ENCODE measurements at regions not wholly inside any gene's neighbourhood (a gene's known extent, or its start where the extent isn't known, plus 50 kb on each side); places are given as distances from the start of the nearest gene placed in this dataset.

DNA sequence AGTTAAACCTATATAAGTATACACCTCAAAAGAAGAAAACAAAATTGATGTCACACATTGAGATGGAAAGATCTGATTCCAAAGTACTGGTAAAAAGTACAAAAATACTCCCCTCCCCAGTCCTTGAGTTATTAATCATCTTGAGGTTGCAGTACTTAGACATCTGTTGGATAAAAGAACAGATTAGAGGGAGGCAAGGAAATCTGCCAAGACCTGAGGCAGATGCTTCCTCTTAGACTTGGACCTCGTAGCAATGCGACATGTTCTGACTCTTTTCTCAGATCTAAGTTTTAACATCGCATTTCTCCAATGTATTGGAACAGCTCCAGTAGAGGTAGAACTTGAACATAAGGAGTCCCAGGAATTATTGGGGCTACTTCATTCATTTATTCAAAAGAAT, 187.9 kb upstream of the GRIN2B start:
- H3K9me3 ChIP-seq = no peaks in the 10 kb centered on the region
- no peaks in the 10 kb centered on the region for H3K36me3 ChIP-seq
- TF ChIP-seq, protein P1, sequence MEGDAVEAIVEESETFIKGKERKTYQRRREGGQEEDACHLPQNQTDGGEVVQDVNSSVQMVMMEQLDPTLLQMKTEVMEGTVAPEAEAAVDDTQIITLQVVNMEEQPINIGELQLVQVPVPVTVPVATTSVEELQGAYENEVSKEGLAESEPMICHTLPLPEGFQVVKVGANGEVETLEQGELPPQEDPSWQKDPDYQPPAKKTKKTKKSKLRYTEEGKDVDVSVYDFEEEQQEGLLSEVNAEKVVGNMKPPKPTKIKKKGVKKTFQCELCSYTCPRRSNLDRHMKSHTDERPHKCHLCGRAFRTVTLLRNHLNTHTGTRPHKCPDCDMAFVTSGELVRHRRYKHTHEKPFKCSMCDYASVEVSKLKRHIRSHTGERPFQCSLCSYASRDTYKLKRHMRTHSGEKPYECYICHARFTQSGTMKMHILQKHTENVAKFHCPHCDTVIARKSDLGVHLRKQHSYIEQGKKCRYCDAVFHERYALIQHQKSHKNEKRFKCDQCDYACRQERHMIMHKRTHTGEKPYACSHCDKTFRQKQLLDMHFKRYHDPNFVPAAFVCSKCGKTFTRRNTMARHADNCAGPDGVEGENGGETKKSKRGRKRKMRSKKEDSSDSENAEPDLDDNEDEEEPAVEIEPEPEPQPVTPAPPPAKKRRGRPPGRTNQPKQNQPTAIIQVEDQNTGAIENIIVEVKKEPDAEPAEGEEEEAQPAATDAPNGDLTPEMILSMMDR (IDR thresholded peaks at IDR 0.05) = no peak
- no peak overlapping the region for H3K27ac ChIP-seq
- H3K4me1 ChIP-seq = no peaks in the 10 kb centered on the region
- intact Hi-C loops (cut with DNase I) = no loop called here
- H3K27me3 ChIP-seq = no peaks in the 10 kb centered on the region
- DNase-seq = no peak
- ATAC-seq = no peak
- no peak overlapping the region for H3K4me3 ChIP-seq

DNA sequence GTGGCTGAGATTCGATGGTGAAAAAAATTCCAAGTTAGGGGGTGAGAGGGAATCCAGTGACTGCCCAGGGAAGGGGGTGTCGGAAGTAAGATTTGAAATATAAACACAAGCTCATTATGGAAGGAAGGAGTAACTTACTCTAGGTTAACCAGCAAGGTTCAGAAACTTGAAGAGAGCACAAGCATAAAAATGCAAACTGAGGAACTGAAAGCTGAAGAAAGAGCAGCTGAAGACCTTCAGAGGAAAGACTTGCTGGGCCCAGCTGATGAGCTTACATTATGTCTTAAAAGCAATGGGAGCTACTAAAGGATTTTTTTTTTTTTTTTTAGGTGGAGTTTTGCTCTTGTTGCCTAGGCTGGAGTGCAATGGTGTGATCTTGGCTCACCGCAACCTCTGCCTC, 189.7 kb upstream of the GRIN2B start:
- no peak for DNase-seq
- Histone ChIP-seq H3K36me3 (no peaks in the 10 kb centered on the region), H3K9me3 (no peaks in the 10 kb centered on the region), H3K27ac (no peak overlapping the region), H3K4me1 (no peaks in the 10 kb centered on the region), H3K27me3 (no peaks in the 10 kb centered on the region), H3K4me3 (no peak overlapping the region)
- intact Hi-C loops (cut with DNase I) = no loop called here
- TF ChIP-seq, protein P1 (IDR thresholded peaks at IDR 0.05) = no peak
- no peak for ATAC-seq

DNA sequence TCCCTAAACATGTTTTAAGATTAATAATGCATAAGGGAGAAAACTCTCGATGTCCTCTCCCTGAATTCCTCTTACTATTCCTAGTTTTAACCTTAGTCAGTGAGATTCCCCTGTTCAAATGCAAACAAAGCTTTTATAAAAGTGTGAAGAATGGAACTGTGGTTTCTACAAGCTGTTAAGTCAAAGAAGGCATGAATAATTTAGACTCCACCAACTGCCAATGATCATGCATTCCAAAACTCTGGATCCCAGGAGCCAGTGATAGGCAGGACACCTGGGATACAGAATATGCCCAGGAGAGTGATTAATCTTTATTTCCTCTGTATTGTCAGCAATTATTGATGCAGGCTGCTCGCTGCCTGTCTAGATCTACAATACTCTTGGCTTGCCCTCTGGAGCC, 190.3 kb upstream of the ATF7IP start:
- no peak overlapping the region for H3K27ac ChIP-seq
- H3K27me3 ChIP-seq = no peaks in the 10 kb centered on the region
- H3K4me3 ChIP-seq = no peak overlapping the region
- TF ChIP-seq, protein P1 (IDR thresholded peaks at IDR 0.05) = no peak
- H3K4me1 ChIP-seq = no peaks in the 10 kb centered on the region
- DNase-seq (no peak), ATAC-seq (no peak)
- intact Hi-C loops (cut with DNase I) = no loop called here
- no peaks in the 10 kb centered on the region for H3K9me3 ChIP-seq
- no peaks in the 10 kb centered on the region for H3K36me3 ChIP-seq

- intact Hi-C loops (cut with DNase I) = no loop called here
- TF ChIP-seq, protein P1 (IDR thresholded peaks at IDR 0.05) = peak; percentile 70
- H3K4me1 ChIP-seq = no peaks in the 10 kb centered on the region
- no peaks in the 10 kb centered on the region for H3K27me3 ChIP-seq
- peak; percentile 72 for ATAC-seq
- no peaks in the 10 kb centered on the region for H3K36me3 ChIP-seq
- DNase-seq = no peak
- no peak overlapping the region for H3K4me3 ChIP-seq
- no peaks in the 10 kb centered on the region for H3K9me3 ChIP-seq
- H3K27ac ChIP-seq = no peak overlapping the region
Measured at GRCh38 chr12:14185427-14186192, 179.9 kb upstream of the ATF7IP start.

- intact Hi-C loops (cut with DNase I) = no loop called here
- TF ChIP-seq, protein P1 (IDR thresholded peaks at IDR 0.05) = no peak
- Histone ChIP-seq H3K9me3 (no peaks in the 10 kb centered on the region), H3K4me1 (no peaks in the 10 kb centered on the region), H3K36me3 (no peaks in the 10 kb centered on the region), H3K27ac (no peak overlapping the region), H3K27me3 (no peaks in the 10 kb centered on the region), H3K4me3 (no peak overlapping the region)
- ATAC-seq = no peak
- no peak for DNase-seq
Measured at GRCh38 chr12:14186193-14186502, 179.3 kb upstream of the ATF7IP start.

- H3K4me3 ChIP-seq = no peak overlapping the region
- ATAC-seq (no peak), DNase-seq (no peak)
- no peaks in the 10 kb centered on the region for H3K36me3 ChIP-seq
- H3K27me3 ChIP-seq = no peaks in the 10 kb centered on the region
- TF ChIP-seq, protein P1 (IDR thresholded peaks at IDR 0.05) = no peak
- no peaks in the 10 kb centered on the region for H3K9me3 ChIP-seq
- no peaks in the 10 kb centered on the region for H3K4me1 ChIP-seq
- H3K27ac ChIP-seq = no peak overlapping the region
- intact Hi-C loops (cut with DNase I) = no loop called here
Measured at GRCh38 chr12:14187002-14187401, 178.5 kb upstream of the ATF7IP start.
